ENCODE measurements at regions not wholly inside any gene's neighbourhood (a gene's known extent, or its start where the extent isn't known, plus 50 kb on each side); places are given as distances from the start of the nearest gene placed in this dataset.

- no peak overlapping the region for H2AFZ ChIP-seq (ENCODE audit: low read length)
Observed at GRCh38 chr11:116689413-116690127, 83.2 kb downstream of the BUD13 start.

DNA sequence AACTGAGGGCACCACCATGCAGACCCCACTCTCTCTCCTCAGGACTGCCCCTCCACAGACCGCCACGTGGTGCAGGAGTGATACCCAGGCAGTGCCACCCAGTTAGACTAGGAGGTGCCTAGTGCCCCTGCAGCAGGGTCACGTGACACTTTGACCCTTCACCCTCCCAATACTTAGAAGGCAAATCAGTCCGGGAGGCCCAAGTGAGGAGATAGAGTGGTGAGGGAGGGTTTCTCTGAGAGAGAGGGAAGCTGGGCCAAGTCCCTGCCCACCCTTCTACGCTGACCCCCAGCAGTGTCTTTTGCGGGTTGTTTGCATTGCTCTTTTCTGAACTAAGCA lies 84.6 kb downstream of the BUD13 start:
- H3K27ac ChIP-seq (ENCODE audit: low read depth, low read length, poor library complexity, severe bottlenecking), result no peak overlapping the region
- no peak overlapping the region for H3K4me2 ChIP-seq (ENCODE audit: low read length)
- H3K9me2 ChIP-seq (ENCODE audit: low read depth, low read length), result no peaks in the 10 kb centered on the region
- no peaks in the 10 kb centered on the region for H3K4me1 ChIP-seq (ENCODE audit: insufficient read depth, low read length, severe bottlenecking)
- H3K27me3 ChIP-seq (ENCODE audit: insufficient read depth, low read length), result no peaks in the 10 kb centered on the region
- H3K9me3 ChIP-seq (ENCODE audit: low read length), result no peaks in the 10 kb centered on the region
- no peak overlapping the region for H3K9ac ChIP-seq (ENCODE audit: low read length)
- H3K4me3 ChIP-seq (ENCODE audit: low read depth, low read length, poor library complexity, severe bottlenecking), result no peak overlapping the region
- H3K79me2 ChIP-seq (ENCODE audit: insufficient read depth, low read length), result no peaks in the 10 kb centered on the region
- TF ChIP-seq EZH2 (IDR thresholded peaks at IDR 0.05; ENCODE audit: borderline replicate concordance, low read length), result no peak
- no peak for TF ChIP-seq CTCF (IDR thresholded peaks at IDR 0.05; ENCODE audit: low read length)
- no peaks in the 10 kb centered on the region for H3F3A ChIP-seq (ENCODE audit: insufficient read depth, low read length)
- no peak overlapping the region for H2AFZ ChIP-seq (ENCODE audit: low read length)
- no peaks in the 10 kb centered on the region for H4K20me1 ChIP-seq (ENCODE audit: insufficient read depth, low read length)
- no peaks in the 10 kb centered on the region for H3K36me3 ChIP-seq (ENCODE audit: insufficient read depth, low read length)

More at GRCh38 chr11:116689413-116690127, 83.2 kb downstream of the BUD13 start:
- Histone ChIP-seq H3K27ac (ENCODE audit: low read depth, low read length, poor library complexity, severe bottlenecking) (no peak overlapping the region), H3K4me3 (ENCODE audit: low read depth, low read length, poor library complexity, severe bottlenecking) (no peak overlapping the region), H3K4me1 (ENCODE audit: insufficient read depth, low read length, severe bottlenecking) (no peaks in the 10 kb centered on the region), H3K79me2 (ENCODE audit: insufficient read depth, low read length) (no peaks in the 10 kb centered on the region), H3K36me3 (ENCODE audit: insufficient read depth, low read length) (no peaks in the 10 kb centered on the region), H3K9me3 (ENCODE audit: low read length) (no peaks in the 10 kb centered on the region), H3K9ac (ENCODE audit: low read length) (no peak overlapping the region), H3K27me3 (ENCODE audit: insufficient read depth, low read length) (no peaks in the 10 kb centered on the region), H3K4me2 (ENCODE audit: low read length) (no peak overlapping the region), H4K20me1 (ENCODE audit: insufficient read depth, low read length) (no peaks in the 10 kb centered on the region), H3K9me2 (ENCODE audit: low read depth, low read length) (no peaks in the 10 kb centered on the region), H3F3A (ENCODE audit: insufficient read depth, low read length) (no peaks in the 10 kb centered on the region)
- TF ChIP-seq CTCF (IDR thresholded peaks at IDR 0.05; ENCODE audit: low read length) (no peak), EZH2 (IDR thresholded peaks at IDR 0.05; ENCODE audit: borderline replicate concordance, low read length) (no peak)

DNA sequence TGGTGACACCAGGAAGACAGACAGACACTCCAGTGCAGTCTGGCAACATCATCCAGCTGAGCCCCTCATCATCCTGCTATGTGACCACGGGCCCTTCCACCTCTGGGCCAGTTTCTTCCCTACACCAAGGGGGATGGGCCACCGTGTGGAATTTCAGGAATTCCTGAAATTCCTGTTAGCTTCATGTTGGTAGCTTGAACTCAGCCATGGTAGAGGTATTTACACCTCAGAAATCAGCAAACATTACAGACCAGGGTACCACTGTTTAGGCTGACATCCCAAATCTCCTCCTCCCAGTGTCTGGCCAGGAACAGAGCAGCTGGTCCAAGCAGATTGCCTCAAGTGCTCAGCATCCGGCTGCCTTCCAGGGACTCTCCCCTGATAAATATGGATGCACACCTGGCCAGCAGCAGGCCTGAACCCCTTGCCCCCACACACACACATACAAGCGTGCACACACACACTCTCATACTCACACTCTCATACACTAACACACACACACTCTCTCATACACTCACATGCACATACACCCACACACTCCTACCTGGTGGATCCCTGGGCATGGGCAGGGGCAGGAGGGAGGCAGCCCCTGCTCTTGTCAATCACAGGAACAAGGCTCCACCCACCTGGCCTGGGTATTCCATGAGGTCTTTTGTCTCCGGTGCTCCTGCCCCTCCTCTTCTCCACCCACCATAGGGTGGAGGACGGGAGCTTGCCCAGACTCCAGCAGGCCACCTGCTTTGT lies 85.2 kb downstream of the BUD13 start:
- Histone ChIP-seq H3F3A (ENCODE audit: insufficient read depth, low read length) (no peaks in the 10 kb centered on the region), H3K4me3 (ENCODE audit: low read depth, low read length, poor library complexity, severe bottlenecking) (no peak overlapping the region), H3K9me3 (ENCODE audit: low read length) (no peaks in the 10 kb centered on the region), H4K20me1 (ENCODE audit: insufficient read depth, low read length) (no peaks in the 10 kb centered on the region), H3K4me2 (ENCODE audit: low read length) (no peak overlapping the region), H3K9ac (ENCODE audit: low read length) (no peak overlapping the region), H3K4me1 (ENCODE audit: insufficient read depth, low read length, severe bottlenecking) (no peaks in the 10 kb centered on the region), H3K27me3 (ENCODE audit: insufficient read depth, low read length) (no peaks in the 10 kb centered on the region), H3K27ac (ENCODE audit: low read depth, low read length, poor library complexity, severe bottlenecking) (no peak overlapping the region), H2AFZ (ENCODE audit: low read length) (no peak overlapping the region), H3K9me2 (ENCODE audit: low read depth, low read length) (no peaks in the 10 kb centered on the region), H3K36me3 (ENCODE audit: insufficient read depth, low read length) (no peaks in the 10 kb centered on the region), H3K79me2 (ENCODE audit: insufficient read depth, low read length) (no peaks in the 10 kb centered on the region)
- TF ChIP-seq EZH2 (IDR thresholded peaks at IDR 0.05; ENCODE audit: borderline replicate concordance, low read length) (no peak), CTCF (IDR thresholded peaks at IDR 0.05; ENCODE audit: low read length) (no peak)

All from OCI-LY1 (cell line).